ENCODE measurements at regions not wholly inside any gene's neighbourhood (a gene's known extent, or its start where the extent isn't known, plus 50 kb on each side); places are given as distances from the start of the nearest gene placed in this dataset.
"Not testable (repeated sequence)": the region's sequence is repeated elsewhere in the genome, so short reads cannot be mapped to it uniquely, and the experiment has no call there.

DNA sequence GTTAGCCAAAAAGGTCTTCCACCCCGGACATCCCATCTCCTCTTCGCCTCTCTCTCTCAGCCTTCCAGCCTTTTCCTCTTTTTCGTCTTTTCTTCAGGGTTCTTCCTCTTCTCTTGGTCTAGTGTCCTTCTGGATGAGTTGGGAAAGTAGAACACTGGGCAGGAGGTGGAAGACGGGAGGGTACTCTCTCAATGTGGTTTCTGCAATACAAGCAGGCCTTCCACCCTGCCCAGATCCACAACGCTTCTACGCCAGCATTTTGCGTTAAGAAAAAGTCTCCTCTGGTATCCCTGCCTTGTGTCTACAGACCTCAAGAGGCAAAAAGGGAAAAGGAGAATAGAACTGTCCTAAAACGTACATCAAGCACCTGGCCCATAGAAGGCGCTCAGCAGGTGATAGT, 587.8 kb downstream of the BNC2 start:
- no peak for DNase-seq

DNA sequence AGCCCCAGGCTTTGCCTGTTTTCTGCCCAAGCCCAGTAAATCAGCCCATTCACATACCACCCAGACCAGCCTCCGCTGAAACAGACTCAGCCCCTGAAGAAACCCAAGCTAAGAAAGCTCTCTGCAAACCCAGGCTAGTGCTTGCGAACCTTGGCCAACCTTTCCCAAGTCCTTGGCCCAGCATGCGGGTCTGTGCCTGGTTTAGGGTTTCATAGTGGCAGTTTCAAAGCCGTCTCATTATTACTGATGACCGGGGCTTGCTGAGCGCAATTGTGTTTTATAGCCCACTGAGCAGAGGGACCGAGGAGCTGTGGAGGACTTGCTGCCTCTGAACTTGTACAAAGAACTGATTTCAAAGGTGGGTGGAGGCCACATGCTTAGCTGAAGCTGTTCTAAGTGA, 584.3 kb downstream of the BNC2 start:
- no peak for DNase-seq

DNA sequence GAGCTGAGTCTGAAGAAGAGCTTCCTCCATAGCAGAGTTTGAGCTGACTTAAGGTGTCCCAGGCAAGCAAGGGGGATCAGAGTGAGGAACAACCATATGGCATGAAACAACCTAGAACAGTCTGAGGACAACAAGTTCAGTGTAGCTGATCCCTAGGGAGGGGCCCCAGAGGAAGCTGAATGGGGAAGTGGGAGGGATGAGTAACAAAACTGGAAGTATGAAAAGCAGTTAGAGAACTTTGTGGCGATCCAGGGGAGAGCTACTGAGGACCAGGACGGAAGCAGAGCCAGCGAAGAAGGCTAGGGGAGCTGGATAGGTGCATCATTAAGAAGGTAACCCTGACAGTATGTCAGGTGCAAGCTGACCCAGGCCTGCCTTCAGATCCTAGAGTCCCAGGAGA, 580.8 kb downstream of the BNC2 start:
- no peak for DNase-seq

DNA sequence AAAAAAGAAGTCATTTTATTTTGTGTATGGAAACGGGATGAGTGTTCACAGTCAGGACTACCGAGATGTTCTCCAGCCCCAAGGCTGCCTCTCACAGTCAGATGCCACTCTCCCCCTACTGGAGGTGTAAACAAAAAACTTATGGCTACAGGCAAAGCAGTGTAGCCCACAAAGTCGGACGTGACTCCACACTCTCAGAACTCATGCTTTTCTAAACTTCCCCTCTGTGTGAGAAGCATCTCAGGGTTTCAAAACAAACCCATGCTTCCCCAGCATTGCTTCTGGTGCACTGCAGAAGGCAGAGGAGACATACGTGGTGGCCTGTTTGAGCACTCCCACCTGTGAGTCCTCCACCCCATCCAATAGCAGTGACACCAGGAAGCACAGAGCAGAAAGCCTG, 580.3 kb downstream of the BNC2 start:
- no peak for DNase-seq

DNA sequence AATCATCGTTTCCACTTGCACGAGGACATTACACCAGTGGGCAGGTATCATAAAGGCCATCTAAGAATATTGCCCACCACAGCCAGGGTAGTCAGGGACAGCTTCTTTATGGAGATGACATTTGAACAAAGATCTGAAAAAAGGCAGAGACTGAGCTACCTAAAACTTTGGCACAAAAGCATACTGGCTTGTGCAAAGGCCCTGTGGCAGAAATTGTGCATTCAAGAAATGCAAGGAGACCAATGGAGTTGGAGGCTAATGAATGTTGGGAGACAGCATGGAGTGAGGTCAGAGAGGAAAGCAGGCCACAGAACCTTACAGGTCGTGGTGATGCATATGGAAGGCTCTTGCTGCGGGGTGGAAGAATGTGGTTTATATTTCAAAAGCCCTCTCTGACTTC, 578.5 kb downstream of the BNC2 start:
- no peak for DNase-seq

DNA sequence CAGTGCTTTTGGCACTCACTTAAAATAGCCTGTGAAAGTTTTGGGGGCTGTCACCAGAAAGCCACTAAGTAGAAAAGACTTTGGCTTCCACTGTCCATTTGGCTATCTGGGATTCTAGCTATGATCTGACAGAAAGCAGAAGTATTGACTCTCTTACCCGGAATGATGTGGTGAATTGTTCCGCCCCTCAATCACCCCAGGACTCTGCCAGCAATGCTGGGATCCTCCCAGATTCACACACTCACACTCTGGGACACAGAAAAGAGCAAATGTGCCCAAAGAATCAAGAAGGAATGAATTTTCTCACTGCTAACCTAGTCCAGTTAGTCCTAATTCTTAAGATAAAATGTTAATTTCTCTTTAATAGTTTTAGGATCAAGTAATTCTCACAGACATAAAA, 576.9 kb downstream of the BNC2 start:
- no peak for DNase-seq

DNA sequence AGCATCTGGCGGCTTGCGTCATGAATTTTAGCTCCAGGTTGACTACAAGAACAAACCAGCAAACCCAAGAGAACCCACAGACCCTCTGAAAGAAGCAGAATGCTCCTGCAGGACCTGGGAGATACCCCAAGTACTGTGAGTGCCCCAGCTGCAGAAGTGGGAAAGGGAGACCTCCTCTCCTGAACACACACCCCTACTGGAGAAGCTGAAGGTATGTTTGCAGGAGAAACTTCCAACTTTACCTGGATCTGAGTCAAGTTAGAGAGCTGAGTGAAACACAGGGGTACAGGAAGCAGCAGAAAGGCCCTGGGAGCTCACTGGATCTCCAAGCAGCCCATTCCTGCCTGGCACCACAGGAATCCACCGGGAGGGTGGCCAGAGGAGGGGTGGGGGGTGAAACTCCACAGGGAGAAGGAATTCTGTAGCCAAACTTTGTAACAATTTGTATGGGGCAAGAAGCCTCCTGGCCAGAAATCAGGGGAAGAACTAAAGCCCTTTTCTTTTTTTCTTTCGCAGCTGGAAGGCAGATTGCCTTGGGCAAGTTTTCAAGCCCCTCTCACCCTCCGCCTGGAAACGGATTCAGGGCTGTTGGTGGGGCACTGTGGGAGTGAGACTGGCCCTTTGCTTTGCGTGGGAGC, 576.2 kb downstream of the BNC2 start:
- DNase-seq: peak; percentile 27

DNA sequence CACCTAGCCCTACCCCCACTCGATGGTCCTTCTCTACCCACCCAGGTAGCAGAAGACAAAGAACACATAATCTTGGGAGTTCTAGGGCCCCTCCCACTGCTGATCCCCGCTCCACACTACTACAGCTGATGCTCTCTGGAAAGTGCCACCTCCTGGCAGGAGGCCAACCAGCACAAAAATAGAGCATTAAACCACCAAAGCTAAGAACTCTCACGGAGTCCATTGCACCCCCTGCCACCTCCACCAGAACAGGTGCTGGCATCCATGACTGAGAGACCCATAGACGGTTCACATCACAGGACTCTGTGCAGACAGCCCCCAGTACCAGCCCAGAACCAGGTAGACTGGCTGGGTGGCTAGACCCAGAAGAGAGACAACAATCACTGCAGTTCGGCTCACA, 575.5 kb downstream of the BNC2 start:
- not testable (repeated sequence) for DNase-seq

DNA sequence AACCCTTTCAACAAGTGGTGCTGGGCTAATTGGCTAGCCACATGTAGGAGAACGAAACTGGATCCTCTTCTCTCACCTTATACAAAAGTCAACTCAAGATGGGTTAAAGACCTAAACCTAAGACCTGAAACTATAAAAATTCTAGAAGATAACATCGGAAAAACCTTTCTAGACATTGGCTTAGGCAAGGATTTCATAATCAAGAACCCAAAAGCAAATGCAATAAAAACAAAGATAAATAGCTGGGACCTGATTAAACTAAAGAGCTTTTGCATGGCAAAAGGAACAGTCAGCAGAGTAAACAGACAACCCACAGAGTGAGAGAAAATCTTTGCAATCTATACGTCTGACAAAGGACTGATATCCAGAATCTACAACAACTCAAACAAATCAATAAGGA, 571.1 kb downstream of the BNC2 start:
- not testable (repeated sequence) for DNase-seq

DNA sequence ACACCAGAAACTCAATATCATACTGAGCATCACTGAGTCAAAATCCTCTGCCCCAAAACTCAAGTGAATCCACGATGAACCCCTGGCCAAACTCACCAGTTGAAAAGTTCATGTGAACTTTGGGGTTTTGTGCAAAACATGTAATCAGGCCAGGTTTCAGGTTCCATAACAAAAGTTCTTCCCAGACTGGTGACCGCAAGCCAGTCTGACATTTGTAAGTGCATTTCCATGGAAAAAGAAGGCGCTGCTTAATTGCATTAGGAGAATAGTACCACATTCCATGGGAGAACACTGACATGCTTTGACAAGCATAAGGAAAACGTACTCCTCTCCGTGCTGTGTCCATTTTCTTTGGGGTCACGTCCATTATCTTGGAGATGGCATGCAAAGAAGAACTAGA, 567.0 kb downstream of the BNC2 start:
- DNase-seq: no peak

DNA sequence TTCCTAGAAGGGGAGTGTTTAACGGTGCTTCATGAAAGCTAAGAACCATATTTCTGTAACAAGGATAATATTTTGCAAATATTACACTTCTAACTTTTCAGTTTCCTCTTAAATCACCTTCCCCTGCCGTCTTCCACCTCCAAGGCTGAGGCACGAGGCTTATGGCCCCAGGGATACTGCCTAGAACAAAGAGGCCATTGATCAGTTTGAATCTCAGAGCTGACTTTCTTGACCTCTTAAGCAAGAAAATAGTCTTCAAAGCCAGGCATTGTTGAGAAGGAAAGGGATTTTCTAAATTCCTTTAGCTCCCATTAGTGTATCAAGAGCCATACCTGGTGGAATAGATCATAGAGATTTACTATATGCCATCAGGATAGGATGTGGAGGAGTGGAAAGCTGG, 566.2 kb downstream of the BNC2 start:
- no peak for DNase-seq

DNA sequence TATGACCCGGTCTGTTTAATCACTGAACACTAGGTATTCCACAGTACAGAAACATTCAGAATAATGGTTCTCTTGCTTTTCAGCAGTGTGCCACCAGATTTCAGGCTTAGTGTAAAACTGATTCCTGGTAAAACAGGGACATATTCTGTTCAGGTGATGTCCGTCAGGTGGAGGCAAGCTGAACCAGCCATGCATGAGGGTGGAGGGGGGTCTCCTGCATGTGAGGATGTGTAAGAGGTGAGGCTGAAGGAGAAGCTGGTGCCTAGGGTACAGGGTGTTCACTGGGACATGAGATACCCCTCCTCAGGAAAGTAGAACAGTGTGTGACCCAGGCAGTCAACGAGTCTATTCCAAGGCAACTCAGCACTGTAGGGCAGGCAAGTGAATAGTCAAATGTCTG, 563.9 kb downstream of the BNC2 start:
- DNase-seq: no peak

DNA sequence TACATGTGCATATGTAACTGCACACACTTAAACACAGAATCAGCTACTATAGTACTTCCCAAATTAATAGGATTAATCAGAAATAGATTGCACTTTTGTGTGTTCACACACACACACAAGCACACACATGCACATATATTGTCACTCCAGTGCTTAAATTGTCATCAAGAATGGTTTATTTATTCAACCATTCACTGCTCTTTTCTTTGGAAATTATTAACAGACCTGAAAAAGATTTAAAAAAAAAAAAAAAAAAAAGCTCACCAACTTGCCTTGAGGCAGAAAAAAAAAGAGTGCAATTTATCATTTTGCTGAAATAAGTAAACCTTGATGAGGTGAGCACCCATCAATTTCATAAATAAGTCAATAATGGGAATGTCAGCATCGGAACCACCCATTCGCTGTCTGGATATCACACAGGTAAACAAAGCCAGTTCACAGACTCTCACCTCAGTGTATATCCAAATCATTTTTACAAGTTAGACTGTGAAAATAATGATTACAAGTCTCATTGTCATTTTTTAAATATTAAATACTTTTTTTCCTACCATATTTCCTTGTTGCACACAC, 562.8 kb downstream of the BNC2 start:
- no peak for DNase-seq

DNA sequence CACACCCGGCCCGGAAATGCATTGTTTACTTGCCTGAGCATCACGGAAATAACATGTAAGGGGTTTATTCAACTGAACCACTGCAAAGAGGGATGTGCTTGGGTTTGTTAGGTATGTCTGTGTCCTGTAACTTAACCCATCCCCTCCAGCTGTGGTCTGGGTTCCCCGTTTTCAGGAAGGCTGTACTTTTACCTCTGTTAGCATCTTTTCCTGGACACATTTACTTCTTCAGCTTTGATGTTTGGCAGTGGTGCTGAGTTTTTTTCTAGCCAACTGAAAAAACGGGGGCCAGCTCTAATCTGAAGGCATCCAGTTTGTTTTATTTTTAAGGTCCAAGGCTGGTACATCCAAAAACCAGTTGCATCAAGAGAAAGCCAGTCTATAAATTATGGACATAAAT, 561.8 kb downstream of the BNC2 start:
- no peak for DNase-seq

DNA sequence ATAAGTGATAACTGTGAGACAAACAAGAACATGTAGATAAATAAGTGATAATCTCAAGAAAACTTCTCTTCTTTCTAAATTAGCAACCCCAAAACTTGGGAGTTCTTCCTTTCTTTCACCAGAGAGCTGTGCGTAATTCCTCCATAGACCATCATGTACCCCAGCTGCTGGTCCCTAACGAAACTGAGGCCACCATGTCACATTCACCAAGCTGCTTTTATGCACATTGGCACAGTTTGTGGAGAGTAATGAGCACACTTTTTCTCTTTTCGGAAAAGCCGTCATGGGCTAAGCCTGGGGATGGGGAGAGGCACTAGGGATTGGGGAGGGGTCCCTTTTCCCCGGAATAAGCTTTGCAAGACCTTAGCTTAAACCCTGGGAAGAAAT, 561.4 kb downstream of the BNC2 start:
- DNase-seq: no peak

DNA sequence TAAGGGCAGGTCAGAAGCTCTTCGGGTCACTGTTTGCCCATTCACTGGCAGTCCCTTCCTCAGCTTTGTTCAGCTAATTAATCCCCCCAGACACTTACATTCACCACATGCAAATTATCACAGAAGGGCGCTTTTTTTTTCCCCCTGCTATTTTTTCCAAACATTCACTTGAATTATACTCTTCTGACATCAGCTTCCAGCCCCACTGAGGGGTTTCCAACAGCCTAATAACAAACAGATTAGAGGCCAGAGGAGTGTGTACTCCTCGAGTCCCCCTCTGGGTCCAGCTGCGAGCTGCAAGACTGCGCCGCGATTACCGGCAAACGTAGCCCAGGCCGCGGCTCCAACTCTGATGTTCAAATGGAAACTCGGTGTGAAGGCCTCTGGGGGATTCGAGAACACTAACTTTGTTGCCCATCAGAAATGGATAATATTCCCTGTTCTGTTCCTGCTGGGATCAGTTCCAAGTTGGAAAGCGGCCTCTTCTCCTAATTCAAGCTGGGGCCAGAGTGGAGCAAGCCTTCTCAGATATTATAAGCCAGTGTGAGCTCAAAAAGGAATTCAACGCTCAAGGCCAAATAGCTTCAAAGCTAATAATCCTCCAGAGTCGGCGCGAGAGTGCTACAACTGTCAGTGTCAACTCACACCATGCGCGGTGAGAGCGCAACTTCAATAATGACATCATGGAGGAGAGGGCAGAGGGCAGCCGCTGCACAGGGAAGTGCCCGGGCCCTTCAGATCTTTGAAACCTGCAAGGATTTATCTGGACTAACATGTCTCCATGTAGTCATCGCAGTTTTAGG, 560.8 kb downstream of the BNC2 start:
- peak; percentile 59 for DNase-seq

DNA sequence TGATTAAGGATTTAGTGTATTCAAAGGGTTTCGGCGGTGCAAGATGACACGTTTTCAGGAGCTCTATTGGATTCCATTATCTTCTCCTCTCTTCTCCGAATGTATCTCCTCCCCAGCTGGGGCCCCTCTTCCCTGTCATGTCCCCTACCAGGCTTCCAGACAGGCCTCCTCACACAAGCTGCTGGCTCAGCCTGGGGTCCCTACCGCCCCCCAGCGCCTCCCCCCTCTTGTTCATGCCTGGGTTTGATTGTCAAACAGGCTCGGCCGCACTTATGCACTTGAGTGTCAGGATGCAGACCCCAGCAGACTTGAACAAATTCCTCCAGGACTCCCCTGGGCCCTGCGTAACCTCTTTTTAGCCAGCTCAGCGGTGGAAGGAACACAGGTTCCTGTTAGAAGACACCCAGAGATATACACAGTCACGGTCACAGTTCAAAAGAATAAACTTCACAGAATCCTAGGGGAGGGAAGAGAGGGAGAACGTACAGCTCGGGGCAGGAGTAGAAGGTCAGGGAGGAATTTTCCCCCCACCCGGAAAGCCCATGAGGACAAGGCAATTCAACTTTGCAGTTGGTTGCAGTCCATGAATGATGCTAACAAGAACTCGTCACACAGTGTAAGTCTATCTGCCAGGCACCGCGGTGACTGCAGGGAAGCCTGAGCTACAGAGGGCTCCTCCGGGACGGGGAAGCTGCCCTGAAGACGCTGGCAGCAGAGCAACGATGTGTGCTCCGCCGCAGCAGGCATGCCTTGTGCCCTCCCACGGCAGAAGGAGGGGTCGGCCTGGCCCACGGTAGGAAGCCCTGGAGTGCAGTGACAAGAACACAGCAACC, 560.0 kb downstream of the BNC2 start:
- DNase-seq: no peak

DNA sequence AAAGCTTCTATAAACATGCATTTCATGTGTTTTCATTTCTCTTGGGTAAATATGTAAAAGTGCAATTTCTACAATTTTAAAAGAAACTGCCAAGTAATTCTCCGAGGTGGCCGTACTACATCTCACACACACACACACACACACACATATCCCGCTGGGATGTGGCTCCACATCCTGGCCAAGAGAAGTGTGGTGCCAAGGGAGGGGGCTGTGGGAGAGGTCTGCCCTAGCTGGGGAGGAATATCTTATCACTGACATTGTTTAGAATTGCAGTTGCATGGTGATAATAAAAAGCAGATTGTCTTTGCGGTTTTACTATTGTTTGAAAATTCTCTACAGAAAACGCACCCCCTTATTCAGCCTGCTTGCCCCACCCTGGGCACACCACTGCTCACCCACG, 558.4 kb downstream of the BNC2 start:
- no peak for DNase-seq

DNA sequence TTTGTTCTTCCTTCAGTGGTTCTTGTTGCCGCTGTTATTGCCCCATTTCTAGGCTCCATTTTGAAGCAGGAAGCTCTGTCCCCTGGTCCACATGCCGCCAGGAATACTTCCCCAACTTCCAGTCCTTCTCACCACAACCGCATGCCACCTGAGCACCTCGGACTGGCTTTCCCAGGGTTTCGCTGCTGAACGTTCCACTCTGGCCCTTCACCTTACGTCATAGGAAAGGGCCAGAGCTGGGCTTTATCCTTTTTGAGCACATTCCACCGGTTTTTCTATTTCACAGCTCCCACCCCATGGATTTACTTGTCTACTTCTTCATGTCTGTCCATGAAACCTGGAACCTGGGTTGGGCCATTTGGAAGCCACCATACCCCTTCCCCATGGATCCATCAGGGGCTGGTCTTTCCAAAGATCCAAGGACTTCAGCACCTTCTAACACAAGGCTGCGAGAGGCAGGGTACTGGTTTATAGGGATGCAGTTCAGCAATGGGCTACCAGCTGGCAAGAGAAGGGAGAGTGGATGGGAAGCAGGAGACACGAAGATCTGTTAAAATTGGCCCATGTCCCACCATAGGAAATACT, 557.4 kb downstream of the BNC2 start:
- no peak for DNase-seq

DNA sequence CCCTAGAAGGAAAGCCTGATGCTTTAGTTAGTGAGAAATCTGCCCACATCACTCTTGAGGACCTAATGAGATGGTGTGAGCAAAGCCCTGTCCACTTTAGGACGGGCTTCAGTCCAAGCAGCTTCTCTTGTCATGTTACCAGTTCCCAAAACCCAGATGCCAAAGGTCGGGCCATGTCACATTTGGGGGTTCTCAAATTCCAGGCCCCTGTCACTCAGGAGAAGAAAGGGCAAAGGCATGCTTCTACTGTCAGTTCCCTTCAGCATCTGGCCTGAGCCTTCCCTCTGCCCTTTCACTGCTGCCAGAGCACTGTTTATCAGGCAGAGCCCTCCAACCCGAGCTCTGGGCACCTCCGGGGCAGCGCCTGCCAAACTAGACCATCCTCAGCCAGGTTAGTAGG, 556.0 kb downstream of the BNC2 start:
- DNase-seq: no peak

DNA sequence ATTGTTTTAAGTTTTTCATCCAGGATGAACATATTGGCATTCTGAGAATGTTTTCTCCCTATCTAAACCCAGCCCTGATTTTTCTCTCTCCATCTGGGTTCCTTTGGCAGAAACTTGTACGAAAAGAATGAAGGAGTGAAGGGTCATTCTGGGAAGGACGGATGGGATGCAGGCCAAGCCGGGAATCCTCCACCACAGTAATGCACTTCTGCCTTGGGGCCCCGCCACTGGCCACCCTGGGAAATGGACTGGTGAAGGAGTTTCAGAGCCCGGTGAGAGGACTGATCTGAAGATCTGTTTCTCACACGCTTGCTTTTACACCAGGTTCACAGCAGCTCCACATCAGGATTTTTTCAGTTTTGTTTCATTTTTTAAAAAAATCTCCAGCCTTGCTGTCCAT, 554.8 kb downstream of the BNC2 start:
- DNase-seq: no peak

DNA sequence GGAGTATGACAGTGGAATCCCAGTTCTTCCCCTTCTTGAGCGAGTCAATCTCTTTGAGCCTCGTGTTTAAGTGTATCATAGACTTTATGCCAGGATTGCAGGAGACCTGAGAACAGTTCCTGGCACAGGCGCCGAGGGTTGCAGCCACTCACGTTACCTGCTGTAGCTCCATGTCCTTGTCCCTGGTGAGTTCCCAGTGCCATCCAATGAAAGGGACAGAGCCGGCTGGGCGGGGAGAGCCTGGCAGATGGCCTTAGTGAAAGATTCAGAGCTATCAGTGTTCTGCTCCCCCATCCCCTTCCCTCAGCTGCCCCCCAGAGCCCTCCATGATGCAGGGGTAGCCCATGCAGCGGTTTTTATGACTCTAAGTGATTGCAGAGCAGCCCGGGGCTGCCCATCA, 554.0 kb downstream of the BNC2 start:
- no peak for DNase-seq
